Esophagus squamous epithelium (tissue), 5 donors: ENCODE measurements at regions not wholly inside any gene's neighbourhood (a gene's known extent, or its start where the extent isn't known, plus 50 kb on each side); places are given as distances from the start of the nearest gene placed in this dataset.

ENCODE experiments used
- DNase-seq: peaks from one replicate; lab custom pipeline; 2025; lab: John Stamatoyannopoulos, UW
- H3K27ac ChIP-seq, 4 donors: fragments of 200-600 bp; sonication (generic); one replicate each; pipeline ENCODE4 v1.5.1; 2016 to 2019; ENCODE audit warnings: mild to moderate bottlenecking in 1 of 4
- H3K27me3 ChIP-seq, 4 donors: fragments of 200-600 bp; sonication (generic); 1 replicate in 3 of 4; 2 replicates in 1 of 4; pipeline versions ENCODE4 v1.5.1 to v1.6.0; 2017 to 2021; ENCODE audit warnings: antibody characterized with exemption in 1 of 4
- H3K36me3 ChIP-seq, 3 donors: fragments of 200-600 bp; sonication (generic); one replicate each; pipeline ENCODE4 v1.5.1; 2016 to 2019
- H3K4me1 ChIP-seq, 3 donors: fragments of 200-600 bp; sonication (generic); one replicate each; pipeline ENCODE4 v1.5.1; 2017 to 2019
- H3K4me3 ChIP-seq, 4 donors: fragments of 200-600 bp; sonication (generic); 1 replicate in 3 of 4; 2 replicates in 1 of 4; pipeline ENCODE4 v1.5.1; 2016 to 2019; ENCODE audit warnings: mild to moderate bottlenecking in 2 of 4, moderate library complexity in 1 of 4
- H3K9me3 ChIP-seq, 3 donors: fragments of 200-600 bp; sonication (generic); one replicate each; pipeline ENCODE4 v1.5.1; 2016 to 2019
- CTCF ChIP-seq, 6 experiments: fragments of 450-650 bp in 4 of 6; fragments of 200-600 bp in 2 of 6; sonication (generic) in 2 of 6; IDR thresholded peaks; one replicate each; pipeline ENCODE4 v1.5.1; 2016 to 2019; ENCODE audit warnings: antibody characterized with exemption in 6 of 6, mild to moderate bottlenecking in 4 of 6, moderate library complexity in 4 of 6
- POLR2A ChIP-seq, 4 donors: fragments of 450-650 bp; IDR thresholded peaks; one replicate each; pipeline ENCODE4 v1.6.1; 2017; ENCODE audit warnings: antibody characterized with exemption in 4 of 4, mild to moderate bottlenecking in 4 of 4, moderate library complexity in 3 of 4
- WGBS, 2 donors: methylation state at CpG; one replicate each; pipeline ENCODE4 v1.1.5; 2018; 5-methylcytosine and 5-hydroxymethylcytosine counted together
- intact Hi-C: fragments of 100-400 bp; cut with DNase I; formaldehyde crosslinking; loops from one replicate; pipeline ENCODE4 v1.15.0; 2022
- donor health status: DM: yes; HTN: yes; CAD: no.

DNA sequence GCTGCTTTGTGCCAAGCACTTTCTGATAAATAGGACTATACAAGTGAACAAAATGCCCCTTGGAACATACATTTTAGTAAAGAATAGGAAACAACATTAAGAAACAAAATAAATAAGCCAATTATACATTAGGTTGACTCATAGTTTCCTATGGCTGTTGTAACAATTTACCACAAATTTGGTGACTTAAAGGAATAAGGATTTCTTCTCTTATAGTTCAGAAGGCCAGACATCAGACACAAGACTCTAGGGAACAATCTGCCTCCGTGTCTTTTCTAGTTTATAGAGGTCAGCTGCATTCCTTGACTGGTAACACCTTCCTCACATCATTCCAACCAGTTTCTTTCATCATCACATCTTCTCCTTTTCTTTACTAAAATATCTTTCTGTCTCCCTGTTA lies 235.9 kb upstream of the PCDH18 start:
- H3K27ac ChIP-seq: no peak overlapping the region
- intact Hi-C loops: no loop called here
- WGBS, 2 donors: 48 to 68% methylated on average over 1 of the region's 1 CpG
- H3K9me3 ChIP-seq: no peaks in the 10 kb centered on the region
- H3K4me3 ChIP-seq: no peak overlapping the region
- no peaks in the 10 kb centered on the region for H3K27me3 ChIP-seq
- no peaks in the 10 kb centered on the region for H3K36me3 ChIP-seq
- no peaks in the 10 kb centered on the region for H3K4me1 ChIP-seq
- TF ChIP-seq POLR2A (IDR thresholded peaks at IDR 0.05): no peak
- TF ChIP-seq CTCF (IDR thresholded peaks at IDR 0.05): no peak
- no peak for DNase-seq

DNA sequence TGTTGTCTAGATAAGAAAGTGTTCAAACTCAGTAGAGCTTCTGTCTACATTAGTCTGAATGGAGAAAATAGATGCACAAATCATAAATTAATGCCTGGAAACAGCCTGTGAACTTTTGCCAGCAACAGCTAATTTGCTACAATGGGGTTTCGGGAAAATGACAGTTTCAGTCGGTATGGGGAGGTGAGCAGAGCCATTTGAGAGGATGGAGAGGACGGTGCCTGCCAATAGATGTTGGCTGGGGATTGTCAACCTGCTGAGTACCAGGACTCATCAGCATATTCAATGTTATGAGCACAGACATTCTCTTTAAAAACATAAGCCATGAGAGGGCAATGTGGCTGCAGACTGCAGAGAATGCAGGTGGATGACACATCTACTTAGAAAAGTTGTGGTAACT lies 230.3 kb upstream of the PCDH18 start:
- no peaks in the 10 kb centered on the region for H3K4me1 ChIP-seq
- intact Hi-C loops: no loop called here
- DNase-seq: no peak

GRCh38 chr4:137754652-137755471 lies 222.6 kb upstream of the PCDH18 start:
- TF ChIP-seq CTCF (IDR thresholded peaks at IDR 0.05): no peak
- no peak for TF ChIP-seq POLR2A (IDR thresholded peaks at IDR 0.05)
- Histone ChIP-seq H3K9me3 (no peaks in the 10 kb centered on the region), H3K4me3 (no peak overlapping the region), H3K27me3 (no peaks in the 10 kb centered on the region), H3K4me1 (no peaks in the 10 kb centered on the region), H3K36me3 (no peaks in the 10 kb centered on the region), H3K27ac (no peak overlapping the region)
- 25 to 33% methylated on average over 1 of the region's 1 CpG for WGBS, 2 donors
- intact Hi-C loops: no loop called here
- DNase-seq: no peak

More for the DNA sequence above, 230.3 kb upstream of the PCDH18 start:
- Histone ChIP-seq H3K4me3 (no peak overlapping the region), H3K27ac (no peak overlapping the region), H3K27me3 (no peaks in the 10 kb centered on the region), H3K9me3 (no peaks in the 10 kb centered on the region), H3K36me3 (no peaks in the 10 kb centered on the region)
- TF ChIP-seq POLR2A (IDR thresholded peaks at IDR 0.05) (no peak), CTCF (IDR thresholded peaks at IDR 0.05) (no peak)
- WGBS, 2 donors: 66 to 91% methylated on average over 3 of the region's 3 CpGs

GRCh38 chr4:137749466-137749865 lies 217.2 kb upstream of the PCDH18 start:
- H3K27me3 ChIP-seq: no peaks in the 10 kb centered on the region
- TF ChIP-seq CTCF (IDR thresholded peaks at IDR 0.05): no peak
- no peak for TF ChIP-seq POLR2A (IDR thresholded peaks at IDR 0.05)
- H3K36me3 ChIP-seq: no peaks in the 10 kb centered on the region
- H3K4me3 ChIP-seq: no peak overlapping the region
- no peak for DNase-seq
- intact Hi-C loops: no loop called here
- H3K4me1 ChIP-seq: no peaks in the 10 kb centered on the region
- H3K9me3 ChIP-seq: no peaks in the 10 kb centered on the region
- no peak overlapping the region for H3K27ac ChIP-seq

GRCh38 chr4:137748616-137749015 lies 216.3 kb upstream of the PCDH18 start:
- no peak for DNase-seq
- Histone ChIP-seq H3K27ac (no peak overlapping the region), H3K27me3 (no peaks in the 10 kb centered on the region), H3K4me1 (no peaks in the 10 kb centered on the region), H3K36me3 (no peaks in the 10 kb centered on the region), H3K9me3 (no peaks in the 10 kb centered on the region), H3K4me3 (no peak overlapping the region)
- TF ChIP-seq CTCF (IDR thresholded peaks at IDR 0.05): no peak
- no peak for TF ChIP-seq POLR2A (IDR thresholded peaks at IDR 0.05)
- intact Hi-C loops: no loop called here
- WGBS, 2 donors: 36 to 38% methylated on average over 3 of the region's 3 CpGs
